ENCODE measurements at regions not wholly inside any gene's neighbourhood (a gene's known extent, or its start where the extent isn't known, plus 50 kb on each side); places are given as distances from the start of the nearest gene placed in this dataset.
A peak's percentile ranks its signal among the peaks of the same experiment; 100 is the strongest.
"Not testable (repeated sequence)": the region's sequence is repeated elsewhere in the genome, so short reads cannot be mapped to it uniquely, and the experiment has no call there.

DNA sequence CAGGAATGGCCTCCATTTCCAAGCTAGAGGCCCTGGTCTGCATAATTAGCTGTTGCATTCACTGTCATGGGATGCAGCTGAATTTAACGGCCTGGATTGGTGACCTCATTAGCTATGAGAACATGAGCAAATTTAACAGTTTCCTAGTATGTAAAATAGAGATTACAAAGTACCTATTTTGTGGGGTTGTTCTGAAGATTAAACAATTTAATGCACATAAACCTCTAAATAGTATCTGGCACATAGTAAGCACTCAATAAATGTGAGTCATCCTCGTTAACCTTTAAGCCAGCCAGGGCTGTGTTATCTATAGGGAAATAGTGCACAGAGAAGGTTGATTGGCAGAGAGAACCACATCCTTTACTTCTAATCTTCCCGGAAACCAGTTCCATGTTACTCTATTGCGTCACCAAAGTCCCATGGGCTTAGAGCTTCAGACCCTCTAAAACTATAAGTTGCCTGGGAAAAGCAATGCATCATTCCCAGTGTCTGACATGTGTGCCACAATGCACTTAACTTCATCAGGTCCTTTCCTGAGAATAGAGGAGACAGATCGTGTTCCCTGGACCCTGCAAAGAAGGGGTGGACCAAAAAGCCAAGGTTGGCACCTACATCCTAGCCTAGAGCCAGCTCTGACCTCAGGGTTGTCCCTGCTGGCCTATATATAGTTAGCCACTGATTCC lies 196.5 kb downstream of the LNPK start:
- H3K4me1 Mint-ChIP-seq: peaks cover 44% of the 10 kb centered on the region
- no peak overlapping the region for H3K4me3 Mint-ChIP-seq
- no peaks in the 10 kb centered on the region for H3K27me3 Mint-ChIP-seq (ENCODE audit: low read depth, poor library complexity)
- H3K27ac Mint-ChIP-seq: peak overlapping the region; percentile 43
- H3K9me3 Mint-ChIP-seq: no peaks in the 10 kb centered on the region
- no peaks in the 10 kb centered on the region for H3K36me3 Mint-ChIP-seq (ENCODE audit: low read depth)
- no peak for TF ChIP-seq CTCF (IDR thresholded peaks at IDR 0.05)
- no peak for DNase-seq

GRCh38 chr2:175804122-175804521 lies 197.9 kb downstream of the LNPK start:
- peaks cover 44% of the 10 kb centered on the region for H3K4me1 Mint-ChIP-seq
- DNase-seq: no peak
- no peak overlapping the region for H3K4me3 Mint-ChIP-seq
- no peaks in the 10 kb centered on the region for H3K36me3 Mint-ChIP-seq (ENCODE audit: low read depth)
- TF ChIP-seq CTCF (IDR thresholded peaks at IDR 0.05): no peak
- peak overlapping the region; percentile 76 for H3K27ac Mint-ChIP-seq
- peaks cover 4% of the 10 kb centered on the region for H3K9me3 Mint-ChIP-seq
- no peaks in the 10 kb centered on the region for H3K27me3 Mint-ChIP-seq (ENCODE audit: low read depth, poor library complexity)

DNA sequence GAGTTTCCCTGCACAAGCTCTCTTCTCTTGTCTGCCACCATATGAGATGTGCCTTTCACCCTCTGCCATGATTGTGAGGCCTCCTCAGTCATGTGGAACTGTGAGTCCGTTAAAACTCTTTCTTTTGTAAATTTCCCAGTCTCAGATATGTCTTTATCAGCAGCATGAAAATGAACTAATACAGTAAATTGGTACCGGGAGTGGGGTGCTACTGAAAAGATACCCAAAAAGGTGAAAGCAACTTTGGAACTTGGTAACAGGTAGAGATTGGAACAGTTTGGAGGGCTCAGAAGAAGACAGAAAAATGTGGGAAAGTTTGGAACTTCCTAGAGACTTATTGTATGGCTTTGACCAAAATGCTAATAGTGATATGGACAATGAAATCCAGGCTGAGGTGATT lies 205.6 kb downstream of the LNPK start:
- H3K27me3 Mint-ChIP-seq (ENCODE audit: low read depth, poor library complexity); H3K27ac Mint-ChIP-seq; DNase-seq; H3K4me3 Mint-ChIP-seq; H3K4me1 Mint-ChIP-seq: not testable (repeated sequence)
- peaks cover 37% of the 10 kb centered on the region for H3K36me3 Mint-ChIP-seq (ENCODE audit: low read depth)
- H3K9me3 Mint-ChIP-seq: peaks cover 46% of the 10 kb centered on the region

DNA sequence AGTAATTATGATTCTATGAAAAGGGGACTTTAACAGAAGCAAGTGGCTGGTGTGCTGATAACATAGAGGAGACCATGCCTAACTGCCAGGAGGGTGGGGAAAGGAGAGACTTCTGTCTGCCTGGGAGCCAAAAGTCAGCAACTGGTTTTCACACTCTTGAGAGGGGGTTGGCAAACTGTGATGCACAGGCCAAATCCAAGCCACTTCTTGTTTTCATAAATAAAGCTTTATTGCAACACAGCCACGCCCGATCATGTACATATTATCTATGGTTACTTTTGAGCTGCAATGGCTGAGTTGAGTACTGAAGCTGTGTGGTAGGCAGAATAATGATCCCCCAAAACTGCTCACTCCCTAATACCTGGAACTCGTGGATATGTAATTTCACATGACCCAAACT lies 208.4 kb downstream of the LNPK start:
- H3K27me3 Mint-ChIP-seq (ENCODE audit: low read depth, poor library complexity): peaks cover 4% of the 10 kb centered on the region
- H3K4me1 Mint-ChIP-seq: no peaks in the 10 kb centered on the region
- peaks cover 39% of the 10 kb centered on the region for H3K9me3 Mint-ChIP-seq
- no peak overlapping the region for H3K27ac Mint-ChIP-seq
- DNase-seq: no peak
- TF ChIP-seq CTCF (IDR thresholded peaks at IDR 0.05): no peak
- no peak overlapping the region for H3K4me3 Mint-ChIP-seq
- H3K36me3 Mint-ChIP-seq (ENCODE audit: low read depth): peaks cover 36% of the 10 kb centered on the region

- Mint-ChIP-seq H3K4me1 (no peaks in the 10 kb centered on the region), H3K36me3 (ENCODE audit: low read depth) (peaks cover 29% of the 10 kb centered on the region), H3K9me3 (peaks cover 32% of the 10 kb centered on the region), H3K27ac (no peak overlapping the region), H3K27me3 (ENCODE audit: low read depth, poor library complexity) (peaks cover 1% of the 10 kb centered on the region), H3K4me3 (no peak overlapping the region)
- TF ChIP-seq CTCF (IDR thresholded peaks at IDR 0.05): no peak
- DNase-seq: no peak
Measured at GRCh38 chr2:175792881-175793280, 209.2 kb downstream of the LNPK start.

DNA sequence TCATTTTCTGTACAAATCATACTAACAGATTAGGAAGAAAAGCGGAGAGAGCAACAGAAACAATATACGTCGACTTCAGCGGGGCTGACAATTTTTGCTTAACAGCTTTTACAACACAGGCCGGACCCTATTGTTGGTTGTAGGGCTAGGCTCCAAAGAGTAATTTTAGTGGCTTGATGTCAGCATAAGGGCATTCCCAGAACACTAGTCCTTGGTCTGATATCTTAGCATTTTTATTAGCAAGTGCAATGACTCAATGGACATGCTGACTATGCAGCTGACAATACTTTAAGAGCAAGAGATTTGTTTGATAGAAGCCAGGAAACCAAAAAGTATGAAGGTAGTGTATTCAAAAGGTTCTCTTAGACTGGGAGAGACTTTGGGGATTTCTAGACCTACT lies 209.9 kb downstream of the LNPK start:
- Mint-ChIP-seq H3K27me3 (ENCODE audit: low read depth, poor library complexity) (no peaks in the 10 kb centered on the region), H3K4me1 (no peaks in the 10 kb centered on the region), H3K36me3 (ENCODE audit: low read depth) (peaks cover 23% of the 10 kb centered on the region), H3K4me3 (no peak overlapping the region), H3K9me3 (peaks cover 29% of the 10 kb centered on the region), H3K27ac (no peak overlapping the region)
- no peak for TF ChIP-seq CTCF (IDR thresholded peaks at IDR 0.05)
- no peak for DNase-seq

Data from nephron progenitor cell (in vitro differentiated cells).